HG02610 (cell line): ENCODE measurements at regions not wholly inside any gene's neighbourhood (a gene's known extent, or its start where the extent isn't known, plus 50 kb on each side); places are given as distances from the start of the nearest gene placed in this dataset.
"Not testable (repeated sequence)": the region's sequence is repeated elsewhere in the genome, so short reads cannot be mapped to it uniquely, and the experiment has no call there.

ENCODE experiments used
- ATAC-seq: cut with Tn5 transposase; IDR thresholded peaks from one replicate; pipeline ENCODE4 v1.9.1; 2021; ENCODE audit warnings: mild to moderate bottlenecking, moderate library complexity; ENCODE audit not compliant: unreplicated experiment

GRCh38 chrY:12446486-12447265 is 254.4 kb upstream of the USP9Y start:
- ATAC-seq = not testable (repeated sequence)

- not testable (repeated sequence) for ATAC-seq
Observed at GRCh38 chrY:12448561-12448960, 252.5 kb upstream of the USP9Y start.

- not testable (repeated sequence) for ATAC-seq
Observed at GRCh38 chrY:12453318-12453717, 247.7 kb upstream of the USP9Y start.

GRCh38 chrY:12459965-12460364 is 241.1 kb upstream of the USP9Y start:
- ATAC-seq = no peak

- ATAC-seq = no peak
Observed at GRCh38 chrY:12464155-12464554, 236.9 kb upstream of the USP9Y start.

- ATAC-seq = no peak
Observed at GRCh38 chrY:12465706-12466105, 235.3 kb upstream of the USP9Y start.

GRCh38 chrY:12469081-12469480 is 231.9 kb upstream of the USP9Y start:
- no peak for ATAC-seq

GRCh38 chrY:12474472-12474871 is 226.6 kb upstream of the USP9Y start:
- ATAC-seq = no peak

GRCh38 chrY:12479382-12479781 is 221.6 kb upstream of the USP9Y start:
- no peak for ATAC-seq

GRCh38 chrY:12483394-12483793 is 217.6 kb upstream of the USP9Y start:
- ATAC-seq = no peak

- ATAC-seq = no peak
Observed at GRCh38 chrY:12490558-12491209, 210.3 kb upstream of the USP9Y start.

GRCh38 chrY:12492218-12492617 is 208.8 kb upstream of the USP9Y start:
- no peak for ATAC-seq

GRCh38 chrY:12496007-12496406 is 205.0 kb upstream of the USP9Y start:
- ATAC-seq = no peak

- no peak for ATAC-seq
Observed at GRCh38 chrY:12500096-12500495, 200.9 kb upstream of the USP9Y start.

GRCh38 chrY:12504028-12504427 is 197.0 kb upstream of the USP9Y start:
- ATAC-seq = not testable (repeated sequence)

GRCh38 chrY:12517338-12517737 is 183.7 kb upstream of the USP9Y start:
- no peak for ATAC-seq

GRCh38 chrY:12525206-12525605 is 175.8 kb upstream of the USP9Y start:
- no peak for ATAC-seq

GRCh38 chrY:12526362-12527063 is 174.5 kb upstream of the USP9Y start:
- ATAC-seq = no peak

- no peak for ATAC-seq
Observed at GRCh38 chrY:12537226-12537854, 163.7 kb upstream of the USP9Y start.

GRCh38 chrY:12546746-12547420 is 154.1 kb upstream of the USP9Y start:
- ATAC-seq = no peak
